Pancreas (tissue), 10 donors: ENCODE measurements at regions not wholly inside any gene's neighbourhood (a gene's known extent, or its start where the extent isn't known, plus 50 kb on each side); places are given as distances from the start of the nearest gene placed in this dataset.

Experiments
- ATAC-seq, 4 donors: fragments of 200-7000 bp; cut with Tn5 transposase; one replicate each; pipeline versions ENCODE4 v1.8.0 to v1.9.1; 2020; ENCODE audit warnings: mild to moderate bottlenecking in 4 of 4, moderate library complexity in 4 of 4
- DNase-seq, 6 donors: peaks; one replicate each; pipeline ENCODE4 v3.0.0-alpha.2; 2020
- FAIRE-seq: peaks from 2 replicates; lab custom pipeline; 2012; peaks lifted over from hg19 to GRCh38; lab: Jason Lieb, UNC
- H3K27ac ChIP-seq, 4 donors: fragments of 200-600 bp; sonication (generic); 1 replicate in 3 of 4; 2 replicates in 1 of 4; pipeline versions ENCODE4 v1.5.0 to v1.8.0; 2020
- H3K27me3 ChIP-seq, 4 donors: fragments of 200-600 bp; one replicate each; pipeline ENCODE4 v1.8.0; 2021
- H3K36me3 ChIP-seq, 3 donors: fragments of 200-600 bp; sonication (generic) in 1 of 3; one replicate each; pipeline versions ENCODE4 v1.5.0 to v1.8.0; 2020 to 2021
- H3K4me1 ChIP-seq, 3 donors: fragments of 200-600 bp; one replicate each; pipeline ENCODE4 v1.8.0; 2021
- H3K4me3 ChIP-seq, 4 donors: fragments of 200-600 bp; sonication (generic) in 2 of 4; one replicate each; pipeline versions ENCODE4 v1.5.0 to v1.8.0; 2020 to 2021
- H3K9me3 ChIP-seq, 4 donors: fragments of 200-600 bp; one replicate each; pipeline ENCODE4 v1.8.0; 2021
- WGBS, 2 donors: extraction: QIAGEN DNeasy Blood & Tissue Kit; methylation state at CpG; one replicate each; pipeline ENCODE4 v1.1.7; 2013; 5-methylcytosine and 5-hydroxymethylcytosine counted together
- intact Hi-C, 3 donors: fragments of 100-400 bp; cut with DNase I; formaldehyde crosslinking; loops; one replicate each; pipeline versions ENCODE4 v1.11.1 to v1.14.2; 2022
- TF ChIP-seq, protein P1 (sequence below), 4 donors: fragments of 200-600 bp; sonication (generic) in 3 of 4; IDR thresholded peaks; one replicate each; pipeline versions ENCODE4 v1.5.0 to v1.8.0; 2021; ENCODE audit warnings: antibody characterized with exemption in 4 of 4
- donor health status: healthy with polysubstance abuse.
- donor health status: DM: no; HTN: no; CAD: no; lungs with moderate emphysema.
- donor health status: DM: no; HTN: no; CAD: no.
- donor health status: control.
- donor health status: control.
- donor health status: Bipolar disorder and iron deficiency.
- donor health status: DM: yes; HTN: yes; CAD: no.
- donor health status: DM: no; HTN: no; CAD: no.
- donor health status: DM: no; HTN: no; CAD: no.
- donor health status: DM: yes; HTN: yes; CAD: no.

DNA sequence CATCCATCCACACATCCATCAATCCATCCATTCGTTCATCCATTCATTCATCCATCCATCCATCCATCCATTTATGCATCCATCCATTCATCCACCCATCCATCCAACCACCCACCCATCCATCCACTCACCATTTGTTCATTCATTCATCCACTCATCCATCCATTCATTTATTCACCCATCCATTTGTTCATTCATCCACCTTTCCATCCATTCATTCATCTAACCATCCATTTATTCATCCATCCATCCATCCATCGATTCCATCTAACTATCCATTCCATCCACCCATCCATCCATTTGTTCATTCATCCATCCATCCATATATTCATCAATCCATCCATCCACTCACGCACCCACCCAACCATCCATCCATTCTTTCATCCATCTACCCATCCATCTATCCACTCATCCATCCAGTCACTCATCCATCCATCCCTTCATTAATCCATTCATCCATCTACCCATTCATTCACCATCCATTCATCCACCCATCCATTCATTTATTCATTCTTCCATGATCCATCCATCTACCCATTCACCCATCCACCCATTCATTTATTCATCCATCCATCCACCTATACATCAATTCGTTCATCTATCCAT lies 225.0 kb downstream of the TUBA3C start:
- no peak for FAIRE-seq
- Histone ChIP-seq H3K27ac (no peak overlapping the region), H3K27me3 (no peaks in the 10 kb centered on the region), H3K9me3 (no peaks in the 10 kb centered on the region), H3K36me3 (no peaks in the 10 kb centered on the region), H3K4me1 (no peaks in the 10 kb centered on the region), H3K4me3 (no peak overlapping the region)
- intact Hi-C loops = no loop called here
- no peak for ATAC-seq
- no peak for DNase-seq
- 57 to 61% methylated on average over 4 of the region's 4 CpGs for WGBS, 2 donors
- TF ChIP-seq, protein P1, sequence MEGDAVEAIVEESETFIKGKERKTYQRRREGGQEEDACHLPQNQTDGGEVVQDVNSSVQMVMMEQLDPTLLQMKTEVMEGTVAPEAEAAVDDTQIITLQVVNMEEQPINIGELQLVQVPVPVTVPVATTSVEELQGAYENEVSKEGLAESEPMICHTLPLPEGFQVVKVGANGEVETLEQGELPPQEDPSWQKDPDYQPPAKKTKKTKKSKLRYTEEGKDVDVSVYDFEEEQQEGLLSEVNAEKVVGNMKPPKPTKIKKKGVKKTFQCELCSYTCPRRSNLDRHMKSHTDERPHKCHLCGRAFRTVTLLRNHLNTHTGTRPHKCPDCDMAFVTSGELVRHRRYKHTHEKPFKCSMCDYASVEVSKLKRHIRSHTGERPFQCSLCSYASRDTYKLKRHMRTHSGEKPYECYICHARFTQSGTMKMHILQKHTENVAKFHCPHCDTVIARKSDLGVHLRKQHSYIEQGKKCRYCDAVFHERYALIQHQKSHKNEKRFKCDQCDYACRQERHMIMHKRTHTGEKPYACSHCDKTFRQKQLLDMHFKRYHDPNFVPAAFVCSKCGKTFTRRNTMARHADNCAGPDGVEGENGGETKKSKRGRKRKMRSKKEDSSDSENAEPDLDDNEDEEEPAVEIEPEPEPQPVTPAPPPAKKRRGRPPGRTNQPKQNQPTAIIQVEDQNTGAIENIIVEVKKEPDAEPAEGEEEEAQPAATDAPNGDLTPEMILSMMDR (IDR thresholded peaks at IDR 0.05) = no peak

DNA sequence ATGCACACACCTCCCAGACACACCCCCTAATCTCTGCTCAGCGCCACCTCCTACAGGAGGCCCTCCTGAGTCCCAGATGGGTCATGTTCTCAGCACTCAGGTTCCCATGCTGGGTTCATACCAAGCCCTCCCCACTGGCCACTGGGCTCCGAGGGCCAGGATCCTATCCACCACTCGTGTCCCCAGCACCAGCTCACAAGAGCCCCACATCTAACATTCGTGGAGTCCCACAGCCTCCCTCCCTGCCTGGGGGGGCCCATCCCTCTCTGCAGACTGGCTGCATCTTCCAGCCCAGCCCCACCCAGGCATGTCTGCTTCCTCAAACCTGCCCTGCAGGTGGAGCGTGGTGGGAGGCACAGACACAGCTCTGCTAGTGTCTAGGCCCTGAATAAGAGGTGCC lies 227.4 kb downstream of the TUBA3C start:
- H3K27ac ChIP-seq = no peak overlapping the region
- no peaks in the 10 kb centered on the region for H3K9me3 ChIP-seq
- DNase-seq (peak in 2 of 6 donors; percentile 44 to 55), ATAC-seq (no peak), FAIRE-seq (no peak)
- no peak overlapping the region for H3K4me3 ChIP-seq
- H3K36me3 ChIP-seq = no peaks in the 10 kb centered on the region
- intact Hi-C loops = no loop called here
- H3K27me3 ChIP-seq = no peaks in the 10 kb centered on the region
- TF ChIP-seq, protein P1 (IDR thresholded peaks at IDR 0.05) = no peak
- WGBS, 2 donors = 81% methylated on average over 5 of the region's 5 CpGs
- H3K4me1 ChIP-seq = no peaks in the 10 kb centered on the region

DNA sequence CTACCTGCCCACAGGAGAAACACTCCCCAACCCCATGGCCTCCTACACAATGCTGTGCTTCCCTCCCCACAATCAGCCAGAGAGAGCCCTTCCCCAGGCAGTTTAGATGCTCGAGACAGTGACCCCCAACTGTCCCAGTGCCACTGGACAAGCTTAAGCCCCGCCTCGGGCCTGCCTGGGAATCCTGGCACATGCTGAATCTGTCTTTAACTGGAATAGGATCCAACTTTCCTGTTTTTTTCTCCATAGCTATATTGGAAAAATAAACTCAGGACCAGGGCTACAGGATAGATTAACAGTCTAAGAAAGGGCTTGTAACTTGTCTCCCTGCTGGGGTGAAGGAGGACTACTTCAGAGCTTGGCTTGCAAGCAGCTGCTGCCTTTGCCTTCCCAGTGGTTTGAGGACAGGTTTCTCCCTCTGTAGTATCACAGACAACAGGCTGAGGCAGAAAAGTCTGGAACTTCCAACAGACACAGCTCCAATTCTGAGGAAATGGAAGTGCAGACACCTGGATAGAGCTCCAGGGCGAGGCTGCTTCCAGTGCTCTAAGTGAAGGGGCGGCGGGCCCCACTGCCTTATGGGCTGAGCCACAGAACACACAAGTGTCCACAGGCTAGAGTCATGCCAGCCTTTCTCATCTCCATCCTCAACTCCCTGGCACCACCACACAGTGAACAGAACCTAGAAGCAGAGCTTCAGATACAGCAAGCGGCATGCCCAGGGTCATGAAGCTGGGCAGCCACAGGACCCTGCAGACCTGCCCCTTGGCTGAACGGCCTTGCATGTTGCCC lies 228.3 kb downstream of the TUBA3C start:
- FAIRE-seq (no peak), ATAC-seq (peak; percentile 37 to 73 (median 60)), DNase-seq (peak in 1 of 6 donors; percentile 53)
- 52 to 60% methylated on average over 8 of the region's 8 CpGs for WGBS, 2 donors
- Histone ChIP-seq H3K36me3 (no peaks in the 10 kb centered on the region), H3K4me1 (no peaks in the 10 kb centered on the region), H3K27me3 (no peaks in the 10 kb centered on the region), H3K27ac (no peak overlapping the region), H3K4me3 (no peak overlapping the region), H3K9me3 (no peaks in the 10 kb centered on the region)
- intact Hi-C loops = no loop called here
- TF ChIP-seq, protein P1 (IDR thresholded peaks at IDR 0.05) = no peak

DNA sequence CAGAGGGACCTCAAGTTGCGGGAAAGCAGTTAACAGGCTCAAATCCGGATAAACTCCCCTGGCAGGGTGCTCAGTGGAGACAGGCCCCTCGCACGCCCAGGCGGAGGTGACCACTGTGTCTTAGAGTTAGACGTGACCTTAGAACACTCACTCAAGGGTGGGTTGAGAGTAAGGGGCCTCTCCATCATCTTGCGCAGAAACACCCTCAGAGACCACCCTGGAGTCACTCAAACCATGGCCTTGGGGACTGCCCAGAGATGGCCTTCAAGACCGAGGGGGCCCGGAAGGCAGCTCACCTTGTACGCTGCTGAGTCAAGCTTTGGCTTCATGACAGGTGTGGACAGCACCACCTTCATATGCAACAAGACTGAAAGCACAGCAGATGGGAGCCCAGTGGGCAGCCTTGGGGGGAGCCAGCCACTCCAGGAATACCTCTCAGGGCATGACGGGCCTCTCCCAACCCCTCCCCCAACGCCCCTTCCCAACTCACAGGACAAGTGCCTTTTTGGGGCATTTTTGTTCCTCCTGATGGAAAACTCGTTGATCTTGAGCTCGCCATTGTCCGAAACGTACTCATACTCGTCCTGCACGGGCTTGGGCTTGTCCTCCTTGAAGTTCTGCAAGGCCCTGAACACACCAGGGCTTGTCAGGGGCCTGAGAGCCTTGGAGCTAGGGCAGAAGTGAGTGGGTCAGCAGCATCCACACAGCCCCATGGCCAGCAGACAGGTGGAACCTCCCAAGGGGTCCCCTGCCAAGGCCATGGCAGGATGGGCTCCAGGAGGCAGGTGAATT lies 229.2 kb downstream of the TUBA3C start:
- no peaks in the 10 kb centered on the region for H3K4me1 ChIP-seq
- H3K9me3 ChIP-seq = no peaks in the 10 kb centered on the region
- H3K27ac ChIP-seq = no peak overlapping the region
- DNase-seq (peak in 1 of 6 donors; percentile 46), FAIRE-seq (no peak), ATAC-seq (no peak)
- H3K4me3 ChIP-seq = no peak overlapping the region
- H3K36me3 ChIP-seq = no peaks in the 10 kb centered on the region
- intact Hi-C loops = no loop called here
- 87 to 88% methylated on average over 18 of the region's 18 CpGs for WGBS, 2 donors
- TF ChIP-seq, protein P1 (IDR thresholded peaks at IDR 0.05) = no peak
- no peaks in the 10 kb centered on the region for H3K27me3 ChIP-seq
